BJ (cell line): ENCODE measurements at regions not wholly inside any gene's neighbourhood (a gene's known extent, or its start where the extent isn't known, plus 50 kb on each side); places are given as distances from the start of the nearest gene placed in this dataset.

ENCODE experiments used
- CTCF ChIA-PET: fragments of 350-600 bp; formaldehyde crosslinking; extraction: SDS; loops from one replicate; lab custom pipeline; 2021; ENCODE audit warnings: antibody characterized with exemption, inconsistent platforms; lab: Yijun Ruan, JAX
- POLR2A ChIA-PET: fragments of 300-600 bp; sonication (Branson Sonifier 250); formaldehyde crosslinking; extraction: SDS; loops from one replicate; lab custom pipeline; 2021; ENCODE audit warnings: antibody characterized with exemption; lab: Charles Lee
- DNase-seq: peaks from one replicate; pipeline ENCODE4 v3.0.0-alpha.2; 2011; ENCODE audit warnings: low read depth
- H3K27me3 ChIP-seq: 2 replicates; pipeline ENCODE4 v1.6.0; 2011; ENCODE audit warnings: low read length; ENCODE audit not compliant: control insufficient read depth, insufficient read depth
- H3K36me3 ChIP-seq: 2 replicates; pipeline ENCODE4 v1.5.1; 2011; ENCODE audit warnings: low read length; ENCODE audit not compliant: control insufficient read depth, insufficient read depth
- H3K4me3 ChIP-seq: 2 replicates; pipeline ENCODE4 v1.5.1; 2011; ENCODE audit warnings: low read depth, mild to moderate bottlenecking, control low read depth, low read length
- TF ChIP-seq, protein P1 (sequence below): IDR thresholded peaks from 2 replicates; pipeline ENCODE4 v1.5.1; 2011; ENCODE audit warnings: low read depth, mild to moderate bottlenecking, control low read depth, inconsistent platforms, low read length, moderate library complexity; ENCODE audit not compliant: insufficient read depth

DNA sequence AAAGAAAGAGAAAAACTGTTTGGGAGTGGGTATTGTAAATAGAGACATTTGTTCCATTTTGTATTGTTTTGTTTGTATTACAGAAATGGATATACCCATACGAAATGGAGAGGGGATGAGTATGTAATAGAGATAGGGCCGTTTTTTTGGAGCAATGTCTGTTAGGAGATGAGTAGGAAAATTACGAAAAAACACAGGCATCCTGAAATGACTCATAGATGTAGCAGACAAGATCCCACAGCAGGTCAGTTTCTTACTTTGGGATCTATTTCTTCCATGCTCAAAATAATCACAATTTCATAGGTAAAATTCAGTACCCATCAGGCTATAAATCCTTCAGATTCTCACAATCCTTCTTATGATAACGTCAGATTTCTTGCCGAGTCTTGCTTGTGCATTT lies 779.4 kb upstream of the SLITRK1 start:
- H3K4me3 ChIP-seq: no peak overlapping the region
- CTCF ChIA-PET: no interaction called here
- POLR2A ChIA-PET: no interaction called here
- H3K27me3 ChIP-seq: no peaks in the 10 kb centered on the region
- no peak for DNase-seq
- TF ChIP-seq, protein P1, sequence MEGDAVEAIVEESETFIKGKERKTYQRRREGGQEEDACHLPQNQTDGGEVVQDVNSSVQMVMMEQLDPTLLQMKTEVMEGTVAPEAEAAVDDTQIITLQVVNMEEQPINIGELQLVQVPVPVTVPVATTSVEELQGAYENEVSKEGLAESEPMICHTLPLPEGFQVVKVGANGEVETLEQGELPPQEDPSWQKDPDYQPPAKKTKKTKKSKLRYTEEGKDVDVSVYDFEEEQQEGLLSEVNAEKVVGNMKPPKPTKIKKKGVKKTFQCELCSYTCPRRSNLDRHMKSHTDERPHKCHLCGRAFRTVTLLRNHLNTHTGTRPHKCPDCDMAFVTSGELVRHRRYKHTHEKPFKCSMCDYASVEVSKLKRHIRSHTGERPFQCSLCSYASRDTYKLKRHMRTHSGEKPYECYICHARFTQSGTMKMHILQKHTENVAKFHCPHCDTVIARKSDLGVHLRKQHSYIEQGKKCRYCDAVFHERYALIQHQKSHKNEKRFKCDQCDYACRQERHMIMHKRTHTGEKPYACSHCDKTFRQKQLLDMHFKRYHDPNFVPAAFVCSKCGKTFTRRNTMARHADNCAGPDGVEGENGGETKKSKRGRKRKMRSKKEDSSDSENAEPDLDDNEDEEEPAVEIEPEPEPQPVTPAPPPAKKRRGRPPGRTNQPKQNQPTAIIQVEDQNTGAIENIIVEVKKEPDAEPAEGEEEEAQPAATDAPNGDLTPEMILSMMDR: no peak
- no peaks in the 10 kb centered on the region for H3K36me3 ChIP-seq

DNA sequence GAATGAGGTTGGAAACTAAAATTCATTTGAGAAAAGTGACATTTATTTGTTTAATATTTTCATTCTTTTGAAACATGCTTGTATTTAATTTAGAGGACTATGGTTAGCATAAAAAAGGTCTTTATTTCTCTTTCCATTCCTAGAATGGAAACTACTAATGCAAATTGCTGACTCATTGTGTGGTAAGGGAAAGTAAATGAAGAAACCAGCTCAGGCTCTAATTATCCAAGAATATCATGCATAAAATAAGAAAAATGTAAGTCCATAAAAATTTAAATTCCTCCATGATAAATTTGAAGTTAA lies 777.0 kb upstream of the SLITRK1 start:
- TF ChIP-seq, protein P1: no peak
- no peaks in the 10 kb centered on the region for H3K36me3 ChIP-seq
- DNase-seq: no peak
- no peaks in the 10 kb centered on the region for H3K27me3 ChIP-seq
- ChIA-PET CTCF (interaction anchor here (0.7 kb wide), 1 partner anchor 1415 kb away, joined by 3 read pairs; no protein-coding TSS in a partner anchor), POLR2A (no interaction called here)
- no peak overlapping the region for H3K4me3 ChIP-seq

DNA sequence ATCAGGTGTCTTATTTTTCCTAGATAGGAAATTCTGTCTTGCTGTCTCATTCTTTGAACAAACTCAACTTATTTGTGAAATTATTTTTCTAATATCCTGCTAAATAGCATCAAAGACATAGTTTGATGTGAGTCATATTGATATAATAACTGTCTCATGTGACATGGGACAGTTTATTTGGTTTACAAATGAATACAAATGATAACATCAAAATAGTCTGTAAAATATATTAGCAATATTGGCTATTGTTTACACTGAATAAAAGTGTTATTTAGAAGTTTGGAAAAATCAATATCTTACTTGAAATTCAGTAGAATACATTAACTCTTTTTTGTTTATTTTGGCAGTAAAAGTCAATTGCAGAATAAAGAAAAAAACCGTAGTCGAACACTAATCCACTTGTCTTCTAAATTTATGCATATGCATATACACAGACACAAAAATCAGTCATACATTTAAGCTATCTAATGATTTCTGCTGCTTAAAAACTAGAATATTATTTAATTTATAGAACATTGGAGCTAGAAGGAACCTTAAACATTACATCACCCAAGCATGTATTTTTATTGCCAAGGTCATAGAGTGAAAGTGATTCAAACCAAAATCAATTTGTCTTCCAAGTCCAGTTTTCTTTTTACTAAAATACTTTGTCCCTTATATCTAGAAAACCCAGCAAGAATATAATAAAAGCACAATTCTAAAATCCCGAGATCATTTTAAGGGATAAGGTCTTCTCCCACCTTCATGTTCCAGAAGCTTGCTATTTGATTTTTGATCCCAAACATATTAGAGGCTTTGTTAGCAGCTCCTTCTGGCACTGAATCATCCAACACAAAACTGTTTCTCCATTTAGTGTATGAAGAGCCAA lies 776.5 kb upstream of the SLITRK1 start:
- DNase-seq: no peak
- ChIA-PET CTCF (interaction anchor here (0.7 kb wide), 1 partner anchor 1415 kb away, joined by 3 read pairs; no protein-coding TSS in a partner anchor), POLR2A (no interaction called here)
- H3K4me3 ChIP-seq: no peak overlapping the region
- H3K27me3 ChIP-seq: no peaks in the 10 kb centered on the region
- TF ChIP-seq, protein P1: no peak
- H3K36me3 ChIP-seq: no peaks in the 10 kb centered on the region

DNA sequence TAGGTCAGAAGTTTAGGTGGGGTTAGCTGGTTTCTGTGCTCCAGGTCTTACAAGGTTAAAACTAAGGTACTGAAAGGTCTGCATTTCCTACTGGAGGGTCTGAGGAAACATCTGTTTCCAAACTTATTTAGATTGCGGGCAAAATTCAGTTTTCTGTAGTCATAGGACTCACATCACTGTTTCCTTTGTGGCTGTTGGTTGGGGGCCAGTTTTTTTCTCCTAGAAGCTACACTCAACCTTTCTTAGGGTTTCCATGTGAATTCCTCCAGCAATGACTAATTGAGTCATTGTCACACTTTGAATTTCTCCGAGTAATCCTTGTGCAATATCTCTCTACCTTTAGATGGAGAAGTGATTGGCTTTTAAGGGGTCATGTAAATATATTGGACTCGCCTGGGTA lies 773.4 kb upstream of the SLITRK1 start:
- Histone ChIP-seq H3K4me3 (no peak overlapping the region), H3K36me3 (no peaks in the 10 kb centered on the region), H3K27me3 (no peaks in the 10 kb centered on the region)
- TF ChIP-seq, protein P1: no peak
- POLR2A ChIA-PET: no interaction called here
- CTCF ChIA-PET: no interaction called here
- no peak for DNase-seq

DNA sequence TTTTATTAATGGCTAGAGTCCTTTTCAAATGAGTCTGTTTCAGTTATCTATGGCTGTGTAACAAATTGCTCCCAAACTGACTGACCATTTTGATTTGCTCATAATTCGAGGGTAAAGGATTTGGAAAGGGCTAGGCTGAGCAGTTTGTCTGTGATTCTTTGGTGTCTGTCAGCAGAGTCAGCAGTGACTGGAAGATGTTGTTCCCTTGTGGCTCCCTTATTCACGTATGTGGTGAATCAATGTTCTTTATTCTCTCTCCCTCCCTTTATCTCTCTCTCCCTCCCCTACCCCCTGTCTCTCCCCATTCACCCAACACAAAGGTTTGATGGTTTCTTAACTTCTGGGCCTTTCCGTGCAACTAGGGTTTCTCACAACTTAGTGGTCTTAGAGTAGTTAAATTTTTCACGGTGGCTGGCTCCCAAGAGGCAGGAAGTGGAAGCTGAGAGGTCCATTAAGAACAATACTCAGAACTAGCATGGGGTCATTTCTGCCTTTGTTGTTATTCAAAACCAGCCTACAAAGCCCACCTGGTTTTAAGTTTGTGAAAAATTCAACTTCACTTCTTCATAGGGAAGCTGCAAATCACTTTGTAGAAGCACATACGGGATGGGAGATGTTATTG lies 772.5 kb upstream of the SLITRK1 start:
- ChIA-PET POLR2A (no interaction called here), CTCF (no interaction called here)
- Histone ChIP-seq H3K27me3 (no peaks in the 10 kb centered on the region), H3K4me3 (no peak overlapping the region), H3K36me3 (no peaks in the 10 kb centered on the region)
- no peak for DNase-seq
- TF ChIP-seq, protein P1: no peak
